Progenitor cell of endocrine pancreas (in vitro differentiated cells): ENCODE measurements at regions not wholly inside any gene's neighbourhood (a gene's known extent, or its start where the extent isn't known, plus 50 kb on each side); places are given as distances from the start of the nearest gene placed in this dataset.

Experiments
- DNase-seq: peaks from one replicate; pipeline ENCODE4 v3.0.0; 2021; ENCODE audit warnings: low spot score; ENCODE audit not compliant: unreplicated experiment
- H3K27ac Mint-ChIP-seq: 2 replicates; pipeline ENCODE4 v1.8.0; 2021; ENCODE audit warnings: mild to moderate bottlenecking, moderate library complexity, mixed read lengths
- H3K27me3 Mint-ChIP-seq: 2 replicates; pipeline ENCODE4 v1.8.0; 2021; ENCODE audit warnings: mixed read lengths
- H3K36me3 Mint-ChIP-seq: 2 replicates; pipeline ENCODE4 v1.8.0; 2022; ENCODE audit warnings: mixed read lengths; ENCODE audit not compliant: insufficient read depth
- H3K4me1 Mint-ChIP-seq: 2 replicates; pipeline ENCODE4 v1.8.0; 2021; ENCODE audit warnings: low read depth, mixed read lengths
- H3K4me3 Mint-ChIP-seq: 2 replicates; pipeline ENCODE4 v1.8.0; 2021; ENCODE audit warnings: low read depth, mild to moderate bottlenecking, moderate library complexity, mixed read lengths
- H3K9me3 Mint-ChIP-seq: 2 replicates; pipeline ENCODE4 v1.8.0; 2021; ENCODE audit warnings: low read depth, mixed read lengths
- TF ChIP-seq, protein P1 (sequence below): fragments of 200-600 bp; sonication (generic); IDR thresholded peaks from one replicate; pipeline ENCODE4 v1.5.0; 2021; ENCODE audit warnings: antibody characterized with exemption, mild to moderate bottlenecking; ENCODE audit not compliant: unreplicated experiment

DNA sequence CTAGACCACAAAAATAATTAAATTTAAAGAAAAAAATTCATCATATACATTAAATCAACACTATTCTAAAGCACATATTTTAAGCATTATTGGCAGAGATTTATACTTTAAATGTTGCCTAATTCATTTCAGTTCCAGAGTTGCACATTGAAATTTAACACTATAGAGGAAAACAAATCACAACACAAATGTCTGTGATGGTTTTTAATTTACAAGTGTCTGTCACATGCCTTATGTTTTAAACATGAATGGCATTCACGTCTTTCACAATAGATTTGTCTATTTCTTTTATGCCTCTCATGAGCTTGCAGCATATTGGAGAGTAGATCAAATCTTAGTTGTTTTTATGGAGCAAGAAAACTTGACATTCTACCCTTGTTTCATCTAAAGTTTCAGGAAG is 811.3 kb downstream of the NLGN4X start:
- Mint-ChIP-seq H3K4me1 (peaks cover 5% of the 10 kb centered on the region), H3K36me3 (no peaks in the 10 kb centered on the region), H3K27me3 (no peaks in the 10 kb centered on the region), H3K9me3 (no peaks in the 10 kb centered on the region), H3K27ac (no peak overlapping the region), H3K4me3 (no peak overlapping the region)
- DNase-seq, result no peak
- TF ChIP-seq, protein P1, sequence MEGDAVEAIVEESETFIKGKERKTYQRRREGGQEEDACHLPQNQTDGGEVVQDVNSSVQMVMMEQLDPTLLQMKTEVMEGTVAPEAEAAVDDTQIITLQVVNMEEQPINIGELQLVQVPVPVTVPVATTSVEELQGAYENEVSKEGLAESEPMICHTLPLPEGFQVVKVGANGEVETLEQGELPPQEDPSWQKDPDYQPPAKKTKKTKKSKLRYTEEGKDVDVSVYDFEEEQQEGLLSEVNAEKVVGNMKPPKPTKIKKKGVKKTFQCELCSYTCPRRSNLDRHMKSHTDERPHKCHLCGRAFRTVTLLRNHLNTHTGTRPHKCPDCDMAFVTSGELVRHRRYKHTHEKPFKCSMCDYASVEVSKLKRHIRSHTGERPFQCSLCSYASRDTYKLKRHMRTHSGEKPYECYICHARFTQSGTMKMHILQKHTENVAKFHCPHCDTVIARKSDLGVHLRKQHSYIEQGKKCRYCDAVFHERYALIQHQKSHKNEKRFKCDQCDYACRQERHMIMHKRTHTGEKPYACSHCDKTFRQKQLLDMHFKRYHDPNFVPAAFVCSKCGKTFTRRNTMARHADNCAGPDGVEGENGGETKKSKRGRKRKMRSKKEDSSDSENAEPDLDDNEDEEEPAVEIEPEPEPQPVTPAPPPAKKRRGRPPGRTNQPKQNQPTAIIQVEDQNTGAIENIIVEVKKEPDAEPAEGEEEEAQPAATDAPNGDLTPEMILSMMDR, result no peak

DNA sequence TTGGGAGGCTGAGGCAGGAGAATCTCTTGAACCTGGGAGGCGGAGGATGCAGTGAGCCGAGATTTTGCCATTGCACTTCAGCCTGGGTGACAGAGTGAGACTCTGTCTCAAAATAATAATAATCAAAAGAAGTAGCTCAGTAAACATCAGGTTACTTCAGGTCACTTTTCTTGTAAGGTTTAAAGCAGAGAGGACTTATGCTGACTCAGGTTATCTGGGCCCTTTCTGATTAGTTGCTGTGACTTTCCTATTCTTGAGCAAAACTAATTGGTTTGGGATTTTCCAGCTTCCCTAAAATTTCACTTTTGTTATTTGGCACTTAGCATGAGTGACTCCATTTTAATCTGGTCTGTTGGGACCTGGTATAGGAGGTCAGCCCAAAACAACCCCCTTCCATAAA is 812.9 kb downstream of the NLGN4X start:
- no peaks in the 10 kb centered on the region for H3K36me3 Mint-ChIP-seq
- DNase-seq, result no peak
- TF ChIP-seq, protein P1, result no peak
- H3K4me3 Mint-ChIP-seq, result no peak overlapping the region
- H3K4me1 Mint-ChIP-seq, result peaks cover 5% of the 10 kb centered on the region
- no peaks in the 10 kb centered on the region for H3K27me3 Mint-ChIP-seq
- H3K27ac Mint-ChIP-seq, result no peak overlapping the region
- H3K9me3 Mint-ChIP-seq, result no peaks in the 10 kb centered on the region

DNA sequence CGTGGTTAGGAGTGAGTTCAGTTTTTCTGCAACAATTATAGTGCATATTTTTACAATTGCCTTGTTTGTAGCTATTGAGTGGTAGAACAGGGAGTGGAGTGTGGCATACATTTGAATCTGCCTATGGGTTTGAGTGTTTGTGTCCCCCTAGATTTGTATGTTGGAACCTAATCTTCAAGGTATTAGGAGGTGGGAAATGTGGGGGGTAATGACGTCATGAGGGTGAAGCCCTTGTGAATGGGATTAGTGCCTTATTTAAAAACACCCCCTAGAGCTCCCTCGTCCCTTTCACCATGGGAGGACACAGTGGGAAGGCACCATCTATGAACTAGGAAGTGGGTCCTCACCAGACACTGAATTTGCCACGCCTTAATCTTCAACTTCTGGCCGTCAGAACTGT is 819.6 kb downstream of the NLGN4X start:
- TF ChIP-seq, protein P1, result no peak
- Mint-ChIP-seq H3K27me3 (no peaks in the 10 kb centered on the region), H3K4me1 (no peaks in the 10 kb centered on the region), H3K36me3 (no peaks in the 10 kb centered on the region), H3K9me3 (no peaks in the 10 kb centered on the region), H3K27ac (no peak overlapping the region), H3K4me3 (no peak overlapping the region)
- DNase-seq, result no peak

DNA sequence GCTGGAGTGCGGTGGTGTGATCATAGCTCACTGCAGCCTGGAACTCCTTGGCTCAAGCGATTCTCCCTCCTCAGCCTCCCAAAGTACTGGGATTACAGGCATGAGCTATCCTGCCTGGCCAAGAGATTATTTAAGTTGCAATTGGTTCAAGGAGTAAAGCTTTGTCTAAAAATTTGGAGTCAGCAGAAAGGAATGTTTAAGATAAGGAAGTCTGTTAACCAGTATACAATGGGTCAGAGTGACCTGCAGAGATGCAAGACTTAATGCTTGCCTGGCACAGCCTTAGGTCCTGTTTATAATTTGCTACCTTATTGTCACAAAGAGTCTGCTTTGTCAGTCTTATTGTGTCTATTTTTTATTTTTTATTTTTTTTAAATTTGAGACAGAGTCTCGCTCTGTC is 826.2 kb downstream of the NLGN4X start:
- Mint-ChIP-seq H3K9me3 (peaks cover 3% of the 10 kb centered on the region), H3K27ac (no peak overlapping the region), H3K4me3 (no peak overlapping the region), H3K27me3 (no peaks in the 10 kb centered on the region), H3K36me3 (no peaks in the 10 kb centered on the region), H3K4me1 (no peaks in the 10 kb centered on the region)
- no peak for DNase-seq
- TF ChIP-seq, protein P1, result no peak

DNA sequence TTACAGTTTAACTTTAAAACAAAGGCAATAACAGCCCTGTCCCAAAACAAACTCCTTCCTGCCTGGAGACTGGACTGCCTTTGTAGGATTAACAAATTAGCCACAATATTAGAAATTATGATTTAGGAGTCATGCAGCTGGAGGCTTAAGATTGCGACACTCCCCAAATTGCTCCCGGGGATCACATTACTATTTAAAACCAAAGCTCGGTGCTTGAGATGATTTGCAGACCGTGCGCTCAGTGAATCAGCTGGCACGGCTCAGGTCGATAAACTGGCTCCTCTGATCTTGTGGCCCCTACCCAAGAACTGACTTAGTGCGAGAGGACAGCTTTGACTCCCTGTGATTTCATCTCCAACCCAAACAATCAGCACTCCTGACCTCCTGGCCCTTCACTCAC is 829.3 kb downstream of the NLGN4X start:
- no peaks in the 10 kb centered on the region for H3K36me3 Mint-ChIP-seq
- H3K4me1 Mint-ChIP-seq, result no peaks in the 10 kb centered on the region
- H3K27ac Mint-ChIP-seq, result no peak overlapping the region
- peaks cover 3% of the 10 kb centered on the region for H3K9me3 Mint-ChIP-seq
- no peak for DNase-seq
- TF ChIP-seq, protein P1, result no peak
- H3K27me3 Mint-ChIP-seq, result no peaks in the 10 kb centered on the region
- no peak overlapping the region for H3K4me3 Mint-ChIP-seq
